ENCODE measurements at regions not wholly inside any gene's neighbourhood (a gene's known extent, or its start where the extent isn't known, plus 50 kb on each side); places are given as distances from the start of the nearest gene placed in this dataset.

DNA sequence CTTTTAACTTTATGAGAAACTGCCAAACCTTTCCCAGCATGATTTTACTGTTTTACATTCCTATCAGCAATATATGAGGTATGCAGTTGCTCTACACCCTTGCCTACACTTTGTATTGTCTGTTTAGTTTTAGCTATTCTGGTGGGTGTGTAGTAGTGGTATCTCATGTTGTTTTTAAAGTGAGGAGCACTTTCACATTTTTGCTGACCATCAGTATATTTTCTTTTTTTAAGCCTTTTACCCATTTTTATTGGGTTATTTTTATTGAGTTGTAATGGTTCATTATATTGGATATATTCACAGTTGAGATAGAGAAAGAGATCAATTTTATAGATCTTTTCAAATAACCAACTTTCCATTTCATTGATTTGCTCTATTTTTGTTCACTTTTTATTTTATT lies 102.4 kb downstream of the BARX1 start:
- Histone ChIP-seq H3K4me3 (no peak overlapping the region), H3K27ac (no peak overlapping the region), H3K27me3 (no peaks in the 10 kb centered on the region), H3K9me3 (peaks cover 0 to 13% (median 2%) of the 10 kb centered on the region in 4 donors), H3K4me1 (no peaks in the 10 kb centered on the region), H3K36me3 (no peaks in the 10 kb centered on the region)
- TF ChIP-seq, protein P1, sequence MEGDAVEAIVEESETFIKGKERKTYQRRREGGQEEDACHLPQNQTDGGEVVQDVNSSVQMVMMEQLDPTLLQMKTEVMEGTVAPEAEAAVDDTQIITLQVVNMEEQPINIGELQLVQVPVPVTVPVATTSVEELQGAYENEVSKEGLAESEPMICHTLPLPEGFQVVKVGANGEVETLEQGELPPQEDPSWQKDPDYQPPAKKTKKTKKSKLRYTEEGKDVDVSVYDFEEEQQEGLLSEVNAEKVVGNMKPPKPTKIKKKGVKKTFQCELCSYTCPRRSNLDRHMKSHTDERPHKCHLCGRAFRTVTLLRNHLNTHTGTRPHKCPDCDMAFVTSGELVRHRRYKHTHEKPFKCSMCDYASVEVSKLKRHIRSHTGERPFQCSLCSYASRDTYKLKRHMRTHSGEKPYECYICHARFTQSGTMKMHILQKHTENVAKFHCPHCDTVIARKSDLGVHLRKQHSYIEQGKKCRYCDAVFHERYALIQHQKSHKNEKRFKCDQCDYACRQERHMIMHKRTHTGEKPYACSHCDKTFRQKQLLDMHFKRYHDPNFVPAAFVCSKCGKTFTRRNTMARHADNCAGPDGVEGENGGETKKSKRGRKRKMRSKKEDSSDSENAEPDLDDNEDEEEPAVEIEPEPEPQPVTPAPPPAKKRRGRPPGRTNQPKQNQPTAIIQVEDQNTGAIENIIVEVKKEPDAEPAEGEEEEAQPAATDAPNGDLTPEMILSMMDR (IDR thresholded peaks at IDR 0.05), result no peak
- no peak for TF ChIP-seq POLR2A (IDR thresholded peaks at IDR 0.05)
- DNase-seq (ENCODE audit: low spot score in 2 of 2), result no peak

DNA sequence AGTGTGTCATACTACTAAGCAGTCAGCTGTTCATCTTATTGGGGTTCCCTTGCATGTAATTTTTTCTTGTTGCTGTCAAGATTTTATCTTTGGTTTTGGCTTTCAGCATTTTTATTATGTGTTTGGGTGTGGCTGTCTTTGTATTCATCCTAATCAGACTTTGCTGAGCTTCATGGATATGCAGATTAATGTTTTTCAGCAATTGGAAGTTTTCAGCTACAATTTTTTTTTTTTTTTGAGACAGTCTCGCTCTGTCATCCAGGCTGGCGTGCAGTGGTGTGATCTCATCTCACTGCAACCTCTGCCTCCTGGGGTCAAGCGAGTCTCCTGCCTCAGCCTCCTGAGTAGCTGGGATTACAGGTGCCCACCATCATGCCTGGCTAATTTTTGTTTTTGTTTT lies 108.8 kb downstream of the BARX1 start:
- Histone ChIP-seq H3K27ac (no peak overlapping the region), H3K4me1 (no peaks in the 10 kb centered on the region), H3K4me3 (no peak overlapping the region), H3K9me3 (peaks cover 0 to 22% (median 2%) of the 10 kb centered on the region in 4 donors), H3K36me3 (no peaks in the 10 kb centered on the region), H3K27me3 (no peaks in the 10 kb centered on the region)
- no peak for DNase-seq (ENCODE audit: low spot score in 2 of 2)
- 87 to 88% methylated on average over 3 of the region's 3 CpGs for WGBS, 2 donors
- TF ChIP-seq, protein P1 (IDR thresholded peaks at IDR 0.05), result no peak

DNA sequence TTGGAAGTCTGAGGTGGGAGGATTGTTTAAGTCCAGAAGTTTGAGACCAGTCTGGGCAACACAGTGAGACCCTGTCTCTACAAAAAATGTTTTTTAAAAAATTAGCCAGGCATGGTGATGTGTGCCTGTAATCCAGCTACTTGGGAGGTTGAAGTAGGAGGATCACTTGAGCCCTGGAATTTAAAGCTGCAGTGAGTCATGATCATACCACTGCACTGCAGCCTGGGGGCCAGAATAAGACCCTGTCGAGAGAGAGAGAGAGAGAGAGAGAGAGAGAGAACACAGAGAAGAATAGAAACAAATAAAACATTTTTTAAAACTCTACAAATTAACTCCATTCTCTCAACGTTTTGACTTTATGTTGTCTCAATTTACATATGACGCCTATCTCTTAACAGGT lies 111.8 kb downstream of the BARX1 start:
- H3K9me3 ChIP-seq, result peaks cover 0 to 22% (median 2%) of the 10 kb centered on the region in 4 donors
- no peak for DNase-seq (ENCODE audit: low spot score in 2 of 2)
- no peaks in the 10 kb centered on the region for H3K36me3 ChIP-seq
- no peaks in the 10 kb centered on the region for H3K27me3 ChIP-seq
- 55 to 63% methylated on average over 3 of the region's 3 CpGs for WGBS, 2 donors
- no peak for TF ChIP-seq EP300 (IDR thresholded peaks at IDR 0.05)
- TF ChIP-seq, protein P1 (IDR thresholded peaks at IDR 0.05), result no peak
- TF ChIP-seq POLR2A (IDR thresholded peaks at IDR 0.05), result no peak
- H3K4me3 ChIP-seq, result no peak overlapping the region
- no peaks in the 10 kb centered on the region for H3K4me1 ChIP-seq
- no peak overlapping the region for H3K27ac ChIP-seq

DNA sequence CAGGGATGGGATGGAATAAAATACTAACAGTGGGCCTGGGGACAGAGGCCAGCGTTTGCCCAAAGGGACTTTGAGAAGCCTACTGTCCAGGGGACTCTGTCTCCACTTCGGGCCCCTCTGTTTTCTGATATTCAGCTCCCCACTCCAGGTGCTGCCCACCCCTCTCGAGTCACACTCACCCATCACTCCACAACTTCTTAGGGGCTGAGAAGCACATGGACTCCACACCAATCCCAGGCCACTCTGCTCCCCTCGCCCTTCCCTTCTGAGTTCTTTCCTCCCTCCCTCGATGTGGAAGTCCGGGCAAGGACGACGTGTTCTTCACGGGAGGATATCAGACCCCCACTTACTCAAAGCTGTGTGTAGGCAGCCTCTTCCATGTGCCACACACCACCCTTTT lies 124.5 kb downstream of the BARX1 start:
- WGBS, 2 donors, result 68 to 69% methylated on average over 9 of the region's 9 CpGs
- Histone ChIP-seq H3K4me3 (no peak overlapping the region), H3K27ac (no peak overlapping the region), H3K9me3 (peaks cover 0 to 27% (median 0%) of the 10 kb centered on the region in 4 donors), H3K4me1 (peaks cover 0 to 7% (median 0%) of the 10 kb centered on the region in 4 donors), H3K36me3 (no peaks in the 10 kb centered on the region), H3K27me3 (peaks cover 0 to 36% of the 10 kb centered on the region in 2 donors)
- no peak for DNase-seq (ENCODE audit: low spot score in 2 of 2)
- TF ChIP-seq POLR2A (IDR thresholded peaks at IDR 0.05), result no peak
- no peak for TF ChIP-seq EP300 (IDR thresholded peaks at IDR 0.05)
- TF ChIP-seq, protein P1 (IDR thresholded peaks at IDR 0.05), result no peak

DNA sequence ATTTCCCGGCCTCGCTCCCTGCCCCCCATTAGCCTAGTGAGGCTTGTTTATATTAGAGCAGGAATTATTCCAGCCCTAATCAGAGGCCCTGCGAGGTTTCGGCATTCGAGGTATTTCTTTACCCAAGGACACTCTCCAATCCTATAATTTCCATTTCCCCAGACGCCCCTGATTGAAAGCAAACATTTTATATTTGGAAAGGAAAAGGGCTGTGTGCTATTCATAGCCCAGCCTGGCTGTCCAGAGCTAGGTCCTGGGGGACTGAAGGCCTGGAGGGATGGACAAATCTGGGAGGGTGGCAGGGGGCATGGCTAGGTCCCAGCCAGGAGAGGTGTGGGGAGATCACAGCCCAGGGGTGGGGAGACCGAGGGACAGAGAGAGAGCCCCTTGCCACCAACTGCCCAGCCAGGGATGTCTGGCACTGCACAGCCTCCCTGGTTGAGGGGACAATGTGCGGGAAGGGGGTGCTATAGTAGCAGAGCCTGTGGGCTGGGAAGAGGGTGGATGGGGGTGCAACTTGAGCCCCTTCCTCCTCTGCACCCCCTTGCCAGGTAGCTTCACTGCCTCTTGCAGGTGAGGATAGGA lies 125.1 kb downstream of the BARX1 start:
- no peak for DNase-seq (ENCODE audit: low spot score in 2 of 2)
- TF ChIP-seq POLR2A (IDR thresholded peaks at IDR 0.05) (no peak), EP300 (IDR thresholded peaks at IDR 0.05) (no peak)
- TF ChIP-seq, protein P1 (IDR thresholded peaks at IDR 0.05), result no peak
- Histone ChIP-seq H3K27me3 (peaks cover 0 to 36% of the 10 kb centered on the region in 2 donors), H3K4me1 (peaks cover 0 to 7% (median 0%) of the 10 kb centered on the region in 4 donors), H3K36me3 (no peaks in the 10 kb centered on the region), H3K4me3 (no peak overlapping the region), H3K27ac (no peak overlapping the region), H3K9me3 (peaks cover 0 to 24% (median 0%) of the 10 kb centered on the region in 4 donors)
- WGBS, 2 donors, result 58% methylated on average over 8 of the region's 8 CpGs
